Thyroid gland (tissue), 4 donors: ENCODE measurements at regions not wholly inside any gene's neighbourhood (a gene's known extent, or its start where the extent isn't known, plus 50 kb on each side); places are given as distances from the start of the nearest gene placed in this dataset.

Experiments
- DNase-seq, 2 donors: peaks; one replicate each; pipeline ENCODE4 v3.0.0-alpha.2; 2019
- H3K27ac ChIP-seq, 3 donors: fragments of 200-600 bp; sonication (generic); 1 replicate in 2 of 3; 2 replicates in 1 of 3; pipeline ENCODE4 v1.5.1; 2016 to 2019; ENCODE audit warnings: mild to moderate bottlenecking in 1 of 3, moderate library complexity in 1 of 3
- H3K27me3 ChIP-seq: fragments of 200-600 bp; sonication (generic); one replicate; pipeline ENCODE4 v1.5.1; 2019
- H3K36me3 ChIP-seq, 2 donors: fragments of 200-600 bp; sonication (generic); one replicate each; pipeline ENCODE4 v1.5.1; 2016 to 2019
- H3K4me1 ChIP-seq, 2 donors: fragments of 200-600 bp; sonication (generic); one replicate each; pipeline ENCODE4 v1.5.1; 2017 to 2019
- H3K4me3 ChIP-seq, 3 donors: fragments of 200-600 bp; sonication (generic); replicated peaks in 1 of 3; 1 replicate in 2 of 3; 2 replicates in 1 of 3; pipeline ENCODE4 v1.5.1; 2016; ENCODE audit warnings: mild to moderate bottlenecking in 1 of 3
- H3K9me3 ChIP-seq: fragments of 200-600 bp; sonication (generic); one replicate; pipeline ENCODE4 v1.5.1; 2017
- CTCF ChIP-seq, 6 experiments: fragments of 200-600 bp in 3 of 6; fragments of 450-650 bp in 3 of 6; sonication (generic) in 3 of 6; IDR thresholded peaks; one replicate each; pipeline ENCODE4 v1.5.1; 2016 to 2019; ENCODE audit warnings: antibody characterized with exemption in 6 of 6, mild to moderate bottlenecking in 2 of 6, inconsistent platforms in 1 of 6, moderate library complexity in 1 of 6
- POLR2A ChIP-seq, 2 donors: fragments of 450-650 bp; IDR thresholded peaks; one replicate each; pipeline ENCODE4 v1.6.1; 2017; ENCODE audit warnings: antibody characterized with exemption in 2 of 2, mild to moderate bottlenecking in 2 of 2, moderate library complexity in 1 of 2
- WGBS, 2 donors: methylation state at CpG; one replicate each; pipeline ENCODE4 v1.1.5; 2017; 5-methylcytosine and 5-hydroxymethylcytosine counted together
- intact Hi-C: fragments of 100-400 bp; cut with DNase I; formaldehyde crosslinking; loops from one replicate; pipeline ENCODE4 v1.15.1; 2023

GRCh38 chr2:181760521-181760920, 80.2 kb upstream of the NEUROD1 start:
- H3K27ac ChIP-seq = no peak overlapping the region
- 85 to 89% methylated on average over 2 of the region's 2 CpGs for WGBS, 2 donors

GRCh38 chr2:181761175-181761574, 80.9 kb upstream of the NEUROD1 start:
- DNase-seq = no peak
- H3K4me1 ChIP-seq = no peaks in the 10 kb centered on the region
- intact Hi-C loops = no loop called here
- no peak overlapping the region for H3K4me3 ChIP-seq
- no peaks in the 10 kb centered on the region for H3K27me3 ChIP-seq
- H3K9me3 ChIP-seq = no peaks in the 10 kb centered on the region
- no peaks in the 10 kb centered on the region for H3K36me3 ChIP-seq
- no peak for TF ChIP-seq CTCF (IDR thresholded peaks at IDR 0.05)
- WGBS, 2 donors = 88 to 95% methylated on average over 2 of the region's 2 CpGs
- H3K27ac ChIP-seq = no peak overlapping the region

More at GRCh38 chr2:181760521-181760920, 80.2 kb upstream of the NEUROD1 start:
- no peak for DNase-seq
- intact Hi-C loops = no loop called here
- TF ChIP-seq CTCF (IDR thresholded peaks at IDR 0.05) = no peak
- H3K27me3 ChIP-seq = no peaks in the 10 kb centered on the region
- no peaks in the 10 kb centered on the region for H3K9me3 ChIP-seq
- no peaks in the 10 kb centered on the region for H3K36me3 ChIP-seq
- no peak overlapping the region for H3K4me3 ChIP-seq
- H3K4me1 ChIP-seq = no peaks in the 10 kb centered on the region

DNA sequence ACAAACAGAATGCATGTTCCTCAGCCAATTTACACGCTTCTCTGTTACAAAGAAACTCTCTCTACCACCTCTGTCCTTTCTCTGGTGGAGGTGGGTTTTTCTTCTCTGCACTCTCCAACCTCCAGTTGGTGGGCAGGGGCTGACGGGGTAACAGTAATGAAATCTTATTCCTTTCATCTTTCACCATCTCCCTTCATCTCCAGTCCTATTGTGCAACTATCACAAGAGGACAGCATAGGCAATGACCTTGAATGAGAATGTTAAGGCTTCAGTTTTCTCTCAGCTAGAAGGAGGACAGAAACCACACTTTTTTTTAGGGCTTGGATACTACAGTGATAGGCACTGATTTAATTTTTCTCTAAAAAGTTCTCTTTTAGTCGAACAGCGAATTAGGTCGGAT, 81.7 kb upstream of the NEUROD1 start:
- no peaks in the 10 kb centered on the region for H3K9me3 ChIP-seq
- no peaks in the 10 kb centered on the region for H3K4me1 ChIP-seq
- intact Hi-C loops = no loop called here
- H3K36me3 ChIP-seq = no peaks in the 10 kb centered on the region
- no peak for DNase-seq
- H3K4me3 ChIP-seq = no peak overlapping the region
- no peak overlapping the region for H3K27ac ChIP-seq
- TF ChIP-seq CTCF (IDR thresholded peaks at IDR 0.05) (no peak), POLR2A (IDR thresholded peaks at IDR 0.05) (no peak)
- 78 to 88% methylated on average over 5 of the region's 5 CpGs for WGBS, 2 donors
- H3K27me3 ChIP-seq = no peaks in the 10 kb centered on the region

GRCh38 chr2:181762848-181763247, 82.5 kb upstream of the NEUROD1 start:
- no peak overlapping the region for H3K4me3 ChIP-seq

GRCh38 chr2:181763423-181763822, 83.1 kb upstream of the NEUROD1 start:
- H3K36me3 ChIP-seq = no peaks in the 10 kb centered on the region
- 74 to 80% methylated on average over 4 of the region's 4 CpGs for WGBS, 2 donors
- H3K27ac ChIP-seq = no peak overlapping the region
- no peak for TF ChIP-seq CTCF (IDR thresholded peaks at IDR 0.05)
- TF ChIP-seq POLR2A (IDR thresholded peaks at IDR 0.05) = no peak
- intact Hi-C loops = no loop called here
- no peak overlapping the region for H3K4me3 ChIP-seq
- H3K9me3 ChIP-seq = no peaks in the 10 kb centered on the region
- no peaks in the 10 kb centered on the region for H3K27me3 ChIP-seq
- no peaks in the 10 kb centered on the region for H3K4me1 ChIP-seq
- no peak for DNase-seq

More at GRCh38 chr2:181762848-181763247, 82.5 kb upstream of the NEUROD1 start:
- no peaks in the 10 kb centered on the region for H3K27me3 ChIP-seq
- no peaks in the 10 kb centered on the region for H3K9me3 ChIP-seq
- intact Hi-C loops = no loop called here
- DNase-seq = no peak
- TF ChIP-seq CTCF (IDR thresholded peaks at IDR 0.05) (no peak), POLR2A (IDR thresholded peaks at IDR 0.05) (no peak)
- WGBS, 2 donors = 93 to 94% methylated on average over 5 of the region's 5 CpGs
- no peaks in the 10 kb centered on the region for H3K4me1 ChIP-seq
- no peak overlapping the region for H3K27ac ChIP-seq
- H3K36me3 ChIP-seq = no peaks in the 10 kb centered on the region
